Smooth muscle cell (in vitro differentiated cells): ENCODE measurements at regions not wholly inside any gene's neighbourhood (a gene's known extent, or its start where the extent isn't known, plus 50 kb on each side); places are given as distances from the start of the nearest gene placed in this dataset.

Experiments used
- DNase-seq: peaks from one replicate; lab custom pipeline; 2025; ENCODE audit not compliant: unreplicated experiment; lab: John Stamatoyannopoulos, UW
- H2AFZ ChIP-seq: fragments of 200-600 bp; sonication (generic); 2 replicates; pipeline ENCODE4 v1.6.0; 2016; ENCODE audit warnings: antibody characterized with exemption, low read depth, mild to moderate bottlenecking
- H3F3A ChIP-seq: fragments of 200-600 bp; sonication (generic); 2 replicates; pipeline ENCODE4 v1.6.0; 2017; ENCODE audit warnings: antibody characterized with exemption, low read depth
- H3K27ac ChIP-seq: fragments of 200-600 bp; sonication (generic); 2 replicates; pipeline ENCODE4 v1.5.1; 2016; ENCODE audit warnings: low read depth, mild to moderate bottlenecking
- H3K27me3 ChIP-seq: fragments of 200-600 bp; sonication (generic); 2 replicates; pipeline ENCODE4 v1.6.1; 2016; ENCODE audit warnings: low read depth, mild to moderate bottlenecking
- H3K36me3 ChIP-seq: fragments of 200-600 bp; sonication (generic); 2 replicates; pipeline ENCODE4 v1.5.1; 2016; ENCODE audit warnings: low read depth
- H3K4me1 ChIP-seq: fragments of 200-600 bp; sonication (generic); 2 replicates; pipeline ENCODE4 v1.5.1; 2016; ENCODE audit warnings: low read depth
- H3K4me2 ChIP-seq: fragments of 200-600 bp; sonication (generic); 2 replicates; pipeline ENCODE4 v1.6.0; 2016; ENCODE audit warnings: mild to moderate bottlenecking
- H3K4me3 ChIP-seq: fragments of 200-600 bp; sonication (generic); 2 replicates; pipeline ENCODE4 v1.5.1; 2016; ENCODE audit warnings: mild to moderate bottlenecking
- H3K79me2 ChIP-seq: fragments of 200-600 bp; sonication (generic); 2 replicates; pipeline ENCODE4 v1.6.0; 2016; ENCODE audit warnings: low read depth, mild to moderate bottlenecking
- H3K9ac ChIP-seq: fragments of 200-600 bp; sonication (generic); 2 replicates; pipeline ENCODE4 v1.6.0; 2016; ENCODE audit warnings: low read depth
- H3K9me3 ChIP-seq: fragments of 200-600 bp; sonication (generic); replicated peaks from 2 replicates; pipeline ENCODE4 v1.5.1; 2016; ENCODE audit warnings: low read depth
- H4K20me1 ChIP-seq: fragments of 200-600 bp; sonication (generic); 2 replicates; pipeline ENCODE4 v1.6.0; 2016; ENCODE audit warnings: low read depth
- WGBS: methylation state at CpG from one replicate; pipeline ENCODE4 v1.1.7; 2016; ENCODE audit warnings: low lambda C conversion rate; 5-methylcytosine and 5-hydroxymethylcytosine counted together
- TF ChIP-seq, protein P1 (sequence below): fragments of 200-600 bp; sonication (generic); IDR thresholded peaks from 2 replicates; pipeline ENCODE4 v1.5.1; 2017; ENCODE audit warnings: borderline replicate concordance, mild to moderate bottlenecking, antibody characterized with exemption; ENCODE audit not compliant: insufficient read depth, poor library complexity, severe bottlenecking

DNA sequence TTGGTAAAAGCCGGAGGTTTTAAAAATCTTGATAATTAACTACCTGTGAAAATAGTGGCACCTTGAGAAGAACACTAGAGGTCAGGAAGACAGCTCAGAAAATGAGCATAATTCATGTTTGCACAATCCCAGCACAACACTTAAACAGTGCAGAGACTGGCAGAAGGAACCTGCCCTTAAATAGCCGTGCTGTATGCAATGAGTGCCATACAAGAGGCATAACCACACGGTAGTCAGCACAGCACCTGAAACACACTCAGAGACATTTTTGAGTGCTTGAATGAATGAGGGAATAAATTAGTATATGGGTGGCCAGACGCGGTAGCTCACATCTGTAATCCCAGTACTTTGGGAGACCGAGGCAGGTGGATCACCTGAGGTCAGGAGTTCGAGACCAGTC, 164.9 kb downstream of the PAX3 start:
- H3K27ac ChIP-seq = no peak overlapping the region
- H2AFZ ChIP-seq = no peak overlapping the region
- no peaks in the 10 kb centered on the region for H4K20me1 ChIP-seq
- no peaks in the 10 kb centered on the region for H3K9me3 ChIP-seq
- H3K9ac ChIP-seq = no peak overlapping the region
- H3F3A ChIP-seq = no peaks in the 10 kb centered on the region
- no peak overlapping the region for H3K4me2 ChIP-seq
- 85% methylated on average over 7 of the region's 7 CpGs for WGBS
- no peaks in the 10 kb centered on the region for H3K4me1 ChIP-seq
- no peaks in the 10 kb centered on the region for H3K36me3 ChIP-seq
- H3K27me3 ChIP-seq = peaks cover 4% of the 10 kb centered on the region
- no peak overlapping the region for H3K4me3 ChIP-seq
- no peaks in the 10 kb centered on the region for H3K79me2 ChIP-seq
- no peak for DNase-seq
- TF ChIP-seq, protein P1, sequence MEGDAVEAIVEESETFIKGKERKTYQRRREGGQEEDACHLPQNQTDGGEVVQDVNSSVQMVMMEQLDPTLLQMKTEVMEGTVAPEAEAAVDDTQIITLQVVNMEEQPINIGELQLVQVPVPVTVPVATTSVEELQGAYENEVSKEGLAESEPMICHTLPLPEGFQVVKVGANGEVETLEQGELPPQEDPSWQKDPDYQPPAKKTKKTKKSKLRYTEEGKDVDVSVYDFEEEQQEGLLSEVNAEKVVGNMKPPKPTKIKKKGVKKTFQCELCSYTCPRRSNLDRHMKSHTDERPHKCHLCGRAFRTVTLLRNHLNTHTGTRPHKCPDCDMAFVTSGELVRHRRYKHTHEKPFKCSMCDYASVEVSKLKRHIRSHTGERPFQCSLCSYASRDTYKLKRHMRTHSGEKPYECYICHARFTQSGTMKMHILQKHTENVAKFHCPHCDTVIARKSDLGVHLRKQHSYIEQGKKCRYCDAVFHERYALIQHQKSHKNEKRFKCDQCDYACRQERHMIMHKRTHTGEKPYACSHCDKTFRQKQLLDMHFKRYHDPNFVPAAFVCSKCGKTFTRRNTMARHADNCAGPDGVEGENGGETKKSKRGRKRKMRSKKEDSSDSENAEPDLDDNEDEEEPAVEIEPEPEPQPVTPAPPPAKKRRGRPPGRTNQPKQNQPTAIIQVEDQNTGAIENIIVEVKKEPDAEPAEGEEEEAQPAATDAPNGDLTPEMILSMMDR = no peak

DNA sequence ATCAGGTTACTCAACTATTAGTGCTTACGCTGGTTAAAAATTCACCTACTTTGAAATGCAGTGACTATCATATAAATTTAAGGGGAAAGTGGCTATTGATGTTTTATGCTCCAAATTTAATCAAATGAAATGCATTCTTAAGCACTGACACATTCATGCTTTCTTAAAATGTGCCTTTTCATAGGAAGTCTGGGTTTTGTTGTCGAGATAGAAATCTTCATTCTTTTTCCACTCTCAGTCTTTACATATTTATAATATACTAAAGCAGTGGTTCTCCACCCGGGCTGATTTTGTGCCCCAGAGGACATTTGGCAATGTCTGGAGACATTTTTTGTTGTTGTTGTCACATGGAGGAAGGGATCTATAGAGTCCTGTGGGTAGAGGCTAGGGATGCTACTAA, 167.9 kb downstream of the PAX3 start:
- H3K27me3 ChIP-seq = peaks cover 15% of the 10 kb centered on the region
- 76% methylated on average over 3 of the region's 3 CpGs for WGBS
- no peak overlapping the region for H3K9ac ChIP-seq
- H3K9me3 ChIP-seq = no peaks in the 10 kb centered on the region
- TF ChIP-seq, protein P1 = no peak
- H2AFZ ChIP-seq = no peak overlapping the region
- H3K4me3 ChIP-seq = no peak overlapping the region
- no peak overlapping the region for H3K4me2 ChIP-seq
- no peak overlapping the region for H3K27ac ChIP-seq
- H3K4me1 ChIP-seq = no peaks in the 10 kb centered on the region
- DNase-seq = no peak
- no peaks in the 10 kb centered on the region for H3K36me3 ChIP-seq
- no peaks in the 10 kb centered on the region for H3F3A ChIP-seq
- no peaks in the 10 kb centered on the region for H4K20me1 ChIP-seq
- no peaks in the 10 kb centered on the region for H3K79me2 ChIP-seq

GRCh38 chr2:222127660-222128059, 171.1 kb downstream of the PAX3 start:
- H3K27me3 ChIP-seq = peaks cover 26% of the 10 kb centered on the region
- H3K4me2 ChIP-seq = no peak overlapping the region
- H3K27ac ChIP-seq = no peak overlapping the region
- DNase-seq = no peak
- no peaks in the 10 kb centered on the region for H3K9me3 ChIP-seq
- H3K36me3 ChIP-seq = no peaks in the 10 kb centered on the region
- no peak overlapping the region for H3K9ac ChIP-seq
- no peaks in the 10 kb centered on the region for H3K4me1 ChIP-seq
- no peaks in the 10 kb centered on the region for H3K79me2 ChIP-seq
- no peak overlapping the region for H2AFZ ChIP-seq
- no peaks in the 10 kb centered on the region for H4K20me1 ChIP-seq
- H3F3A ChIP-seq = no peaks in the 10 kb centered on the region
- WGBS = 94% methylated on average over 6 of the region's 6 CpGs
- no peak overlapping the region for H3K4me3 ChIP-seq
- TF ChIP-seq, protein P1 = no peak

- Histone ChIP-seq H3K27me3 (peaks cover 39% of the 10 kb centered on the region), H4K20me1 (no peaks in the 10 kb centered on the region), H3K4me2 (no peak overlapping the region)
Measured at GRCh38 chr2:222120933-222121332, 177.9 kb downstream of the PAX3 start.

More at GRCh38 chr2:222120933-222121332, 177.9 kb downstream of the PAX3 start:
- TF ChIP-seq, protein P1 = no peak
- H3K79me2 ChIP-seq = no peaks in the 10 kb centered on the region
- H3K4me1 ChIP-seq = no peaks in the 10 kb centered on the region
- no peak overlapping the region for H2AFZ ChIP-seq
- no peak overlapping the region for H3K4me3 ChIP-seq
- no peaks in the 10 kb centered on the region for H3K9me3 ChIP-seq
- H3K9ac ChIP-seq = no peak overlapping the region
- no peaks in the 10 kb centered on the region for H3K36me3 ChIP-seq
- no peak overlapping the region for H3K27ac ChIP-seq
- no peaks in the 10 kb centered on the region for H3F3A ChIP-seq
- no peak for DNase-seq
